ENCODE measurements at regions not wholly inside any gene's neighbourhood (a gene's known extent, or its start where the extent isn't known, plus 50 kb on each side); places are given as distances from the start of the nearest gene placed in this dataset.

- Histone ChIP-seq H3K4me1 (ENCODE audit: control insufficient read depth, extremely low read depth, insufficient read depth, low read length) (no peaks in the 10 kb centered on the region), H3K79me2 (ENCODE audit: control insufficient read depth, insufficient read depth, low read length) (no peaks in the 10 kb centered on the region), H3K9me3 (ENCODE audit: control insufficient read depth, insufficient read depth, low read depth, low read length) (no peaks in the 10 kb centered on the region), H3K36me3 (ENCODE audit: control insufficient read depth, insufficient read depth, low read length) (no peaks in the 10 kb centered on the region), H3K4me2 (ENCODE audit: extremely low read depth, insufficient read depth, low read length) (no peak overlapping the region), H3K27me3 (ENCODE audit: control insufficient read depth, insufficient read depth, low read length) (no peaks in the 10 kb centered on the region), H3K27ac (ENCODE audit: insufficient read depth, low read length) (no peak overlapping the region), H3K9ac (ENCODE audit: insufficient read depth, low read length) (no peak overlapping the region), H3K4me3 (replicated peaks in 1 of 4; ENCODE audit: control extremely low read depth in 1 of 4, insufficient read depth in 1 of 4, low read depth in 3 of 4, low read length in 4 of 4) (no peak overlapping the region), H4K20me1 (ENCODE audit: control insufficient read depth, extremely low read depth, insufficient read depth, low read length) (no peaks in the 10 kb centered on the region), H2AFZ (ENCODE audit: low read length) (no peak overlapping the region)
- DNase-seq (ENCODE audit: low read depth in 2 of 2): no peak
- TF ChIP-seq CTCF (conservative IDR thresholded peaks at IDR 0.05 in 1 of 2, IDR thresholded peaks at IDR 0.05 in 1 of 2; ENCODE audit: low read depth in 1 of 2, low read length in 2 of 2) (no peak), EZH2 (IDR thresholded peaks at IDR 0.05; ENCODE audit: low read length, missing control alignments) (no peak)
Observed at GRCh38 chr20:52332649-52333250, 141.2 kb upstream of the ZFP64 start.

- no peaks in the 10 kb centered on the region for H3K79me2 ChIP-seq (ENCODE audit: control insufficient read depth, insufficient read depth, low read length)
- H3K9ac ChIP-seq (ENCODE audit: insufficient read depth, low read length): no peak overlapping the region
- H3K36me3 ChIP-seq (ENCODE audit: control insufficient read depth, insufficient read depth, low read length): no peaks in the 10 kb centered on the region
- H3K27me3 ChIP-seq (ENCODE audit: control insufficient read depth, insufficient read depth, low read length): no peaks in the 10 kb centered on the region
- H2AFZ ChIP-seq (ENCODE audit: low read length): no peak overlapping the region
- no peak for TF ChIP-seq EZH2 (IDR thresholded peaks at IDR 0.05; ENCODE audit: low read length, missing control alignments)
- no peak for TF ChIP-seq CTCF (conservative IDR thresholded peaks at IDR 0.05 in 1 of 2, IDR thresholded peaks at IDR 0.05 in 1 of 2; ENCODE audit: low read depth in 1 of 2, low read length in 2 of 2)
- H3K27ac ChIP-seq (ENCODE audit: insufficient read depth, low read length): no peak overlapping the region
- no peak for DNase-seq (ENCODE audit: low read depth in 2 of 2)
- H3K4me2 ChIP-seq (ENCODE audit: extremely low read depth, insufficient read depth, low read length): no peak overlapping the region
- no peak overlapping the region for H3K4me3 ChIP-seq (replicated peaks in 1 of 4; ENCODE audit: control extremely low read depth in 1 of 4, insufficient read depth in 1 of 4, low read depth in 3 of 4, low read length in 4 of 4)
- no peaks in the 10 kb centered on the region for H3K4me1 ChIP-seq (ENCODE audit: control insufficient read depth, extremely low read depth, insufficient read depth, low read length)
- H4K20me1 ChIP-seq (ENCODE audit: control insufficient read depth, extremely low read depth, insufficient read depth, low read length): no peaks in the 10 kb centered on the region
- no peaks in the 10 kb centered on the region for H3K9me3 ChIP-seq (ENCODE audit: control insufficient read depth, insufficient read depth, low read depth, low read length)
Observed at GRCh38 chr20:52332230-52332629, 140.7 kb upstream of the ZFP64 start.

- no peaks in the 10 kb centered on the region for H3K79me2 ChIP-seq (ENCODE audit: control insufficient read depth, insufficient read depth, low read length)
Observed at GRCh38 chr20:52331655-52332054, 140.1 kb upstream of the ZFP64 start.

More at GRCh38 chr20:52331655-52332054, 140.1 kb upstream of the ZFP64 start:
- no peak overlapping the region for H3K4me3 ChIP-seq (replicated peaks in 1 of 4; ENCODE audit: control extremely low read depth in 1 of 4, insufficient read depth in 1 of 4, low read depth in 3 of 4, low read length in 4 of 4)
- H3K9ac ChIP-seq (ENCODE audit: insufficient read depth, low read length): no peak overlapping the region
- H3K9me3 ChIP-seq (ENCODE audit: control insufficient read depth, insufficient read depth, low read depth, low read length): no peaks in the 10 kb centered on the region
- TF ChIP-seq CTCF (conservative IDR thresholded peaks at IDR 0.05 in 1 of 2, IDR thresholded peaks at IDR 0.05 in 1 of 2; ENCODE audit: low read depth in 1 of 2, low read length in 2 of 2) (no peak), EZH2 (IDR thresholded peaks at IDR 0.05; ENCODE audit: low read length, missing control alignments) (no peak)
- H3K4me1 ChIP-seq (ENCODE audit: control insufficient read depth, extremely low read depth, insufficient read depth, low read length): no peaks in the 10 kb centered on the region
- no peak for DNase-seq (ENCODE audit: low read depth in 2 of 2)
- no peaks in the 10 kb centered on the region for H3K27me3 ChIP-seq (ENCODE audit: control insufficient read depth, insufficient read depth, low read length)
- no peaks in the 10 kb centered on the region for H3K36me3 ChIP-seq (ENCODE audit: control insufficient read depth, insufficient read depth, low read length)
- no peaks in the 10 kb centered on the region for H4K20me1 ChIP-seq (ENCODE audit: control insufficient read depth, extremely low read depth, insufficient read depth, low read length)
- no peak overlapping the region for H3K27ac ChIP-seq (ENCODE audit: insufficient read depth, low read length)
- H3K4me2 ChIP-seq (ENCODE audit: extremely low read depth, insufficient read depth, low read length): no peak overlapping the region
- H2AFZ ChIP-seq (ENCODE audit: low read length): no peak overlapping the region
